Spleen (tissue), 11 donors: ENCODE measurements at regions not wholly inside any gene's neighbourhood (a gene's known extent, or its start where the extent isn't known, plus 50 kb on each side); places are given as distances from the start of the nearest gene placed in this dataset.

Experiments used
- DNase-seq: peaks from one replicate; pipeline ENCODE4 v3.0.0-alpha.2; 2020
- H3K27ac ChIP-seq, 8 donors: fragments of 200-600 bp; sonication (generic) in 7 of 8; 1 replicate in 4 of 8; 2 replicates in 4 of 8; pipeline versions ENCODE4 v1.5.0 to v1.8.0; 2016 to 2021; ENCODE audit warnings: inconsistent platforms in 4 of 8, mild to moderate bottlenecking in 4 of 8, moderate library complexity in 1 of 8
- H3K27me3 ChIP-seq, 7 donors: fragments of 200-600 bp; sonication (generic) in 6 of 7; replicated peaks in 1 of 7; 1 replicate in 4 of 7; 2 replicates in 3 of 7; pipeline versions ENCODE4 v1.5.0 to v1.8.0; 2016 to 2021; ENCODE audit warnings: inconsistent platforms in 3 of 7, mild to moderate bottlenecking in 1 of 7
- H3K36me3 ChIP-seq, 6 donors: fragments of 200-600 bp; sonication (generic) in 5 of 6; 1 replicate in 4 of 6; 2 replicates in 2 of 6; pipeline versions ENCODE4 v1.5.0 to v1.8.0; 2016 to 2021; ENCODE audit warnings: inconsistent platforms in 2 of 6
- H3K4me1 ChIP-seq, 6 donors: fragments of 200-600 bp; sonication (generic) in 5 of 6; 1 replicate in 3 of 6; 2 replicates in 3 of 6; pipeline versions ENCODE4 v1.5.0 to v1.8.0; 2016 to 2021; ENCODE audit warnings: inconsistent platforms in 3 of 6
- H3K4me3 ChIP-seq, 8 donors: fragments of 200-600 bp; sonication (generic) in 7 of 8; 1 replicate in 4 of 8; 2 replicates in 4 of 8; pipeline versions ENCODE4 v1.5.0 to v1.8.0; 2016 to 2021; ENCODE audit warnings: inconsistent platforms in 4 of 8, mild to moderate bottlenecking in 4 of 8, moderate library complexity in 2 of 8
- H3K9me3 ChIP-seq, 8 donors: fragments of 200-600 bp; sonication (generic) in 7 of 8; 1 replicate in 4 of 8; 2 replicates in 4 of 8; pipeline versions ENCODE4 v1.5.0 to v1.8.0; 2016 to 2021; ENCODE audit warnings: inconsistent platforms in 4 of 8
- CTCF ChIP-seq, 11 experiments: fragments of 200-600 bp in 7 of 11; fragments of 450-650 bp in 4 of 11; sonication (generic) in 4 of 11; IDR thresholded peaks in 8 of 11; conservative IDR thresholded peaks in 3 of 11; 1 replicate in 7 of 11; 2 replicates in 4 of 11; pipeline versions ENCODE4 v1.4.0 to v1.8.0; 2016 to 2021; ENCODE audit warnings: antibody characterized with exemption in 11 of 11, inconsistent platforms in 4 of 11, mild to moderate bottlenecking in 1 of 11
- POLR2A ChIP-seq, 3 donors: fragments of 450-650 bp; IDR thresholded peaks; one replicate each; pipeline ENCODE4 v1.5.1; 2017; ENCODE audit warnings: antibody characterized with exemption in 3 of 3, mild to moderate bottlenecking in 1 of 3
- POLR2AphosphoS5 ChIP-seq, 3 donors: sonication (generic); formaldehyde crosslinking; IDR thresholded peaks; one replicate each; pipeline ENCODE4 v1.5.1; 2017; ENCODE audit warnings: antibody characterized with exemption in 3 of 3
- WGBS, 5 donors: extraction: QIAGEN DNeasy Blood & Tissue Kit in 3 of 5; methylation state at CpG; one replicate each; pipeline versions ENCODE4 v1.1.5 to v1.1.7; 2013 to 2018; 5-methylcytosine and 5-hydroxymethylcytosine counted together
- intact Hi-C: fragments of 100-400 bp; cut with DNase I; formaldehyde crosslinking; loops from one replicate; pipeline ENCODE4 v1.15.0; 2023; ENCODE audit warnings: low total_unique reads
- donor health status: healthy with polysubstance abuse.
- donor health status: DM: no; HTN: no; CAD: no; lungs with moderate emphysema.
- donor health status: DM: no; HTN: no; CAD: no.
- donor health status: Bipolar disorder and iron deficiency.
- donor health status: healthy.
- donor health status: DM: no; HTN: no; CAD: no.
- donor health status: DM: yes; HTN: yes; CAD: no.

- DNase-seq = no peak
- TF ChIP-seq CTCF (IDR thresholded peaks at IDR 0.05 in 8 of 11, conservative IDR thresholded peaks at IDR 0.05 in 3 of 11) = no peak
- intact Hi-C loops = no loop called here
- H3K4me3 ChIP-seq = no peak overlapping the region
- no peaks in the 10 kb centered on the region for H3K27me3 ChIP-seq
- H3K36me3 ChIP-seq = no peaks in the 10 kb centered on the region
- H3K27ac ChIP-seq = no peak overlapping the region
- H3K4me1 ChIP-seq = no peaks in the 10 kb centered on the region
- no peaks in the 10 kb centered on the region for H3K9me3 ChIP-seq
- WGBS, 5 donors = 83 to 97% (median 94%) methylated on average over 5 of the region's 5 CpGs; no CpG with 5 or more reads in 2 of the 5 donors
Observed at GRCh38 chrY:19053806-19054205, 280.3 kb upstream of the HSFY2 start.

GRCh38 chrY:19051021-19051420, 277.5 kb upstream of the HSFY2 start:
- DNase-seq = no peak
- 94 to 97% (median 94%) methylated on average over 4 of the region's 4 CpGs; no CpG with 5 or more reads in 2 of the 5 donors for WGBS, 5 donors
- Histone ChIP-seq H3K36me3 (no peaks in the 10 kb centered on the region), H3K27ac (no peak overlapping the region), H3K9me3 (no peaks in the 10 kb centered on the region), H3K4me1 (no peaks in the 10 kb centered on the region), H3K27me3 (no peaks in the 10 kb centered on the region), H3K4me3 (no peak overlapping the region)
- TF ChIP-seq CTCF (IDR thresholded peaks at IDR 0.05 in 8 of 11, conservative IDR thresholded peaks at IDR 0.05 in 3 of 11) (no peak), POLR2A (IDR thresholded peaks at IDR 0.05) (no peak), POLR2AphosphoS5 (IDR thresholded peaks at IDR 0.05) (no peak)
- intact Hi-C loops = no loop called here

GRCh38 chrY:19042984-19043442, 269.5 kb upstream of the HSFY2 start:
- H3K27ac ChIP-seq = no peak overlapping the region
- WGBS, 5 donors = 95 to 99% (median 96%) methylated on average over 11 to 26 of the region's 26 CpGs; no CpG with 5 or more reads in 2 of the 5 donors
- H3K4me3 ChIP-seq = no peak overlapping the region
- intact Hi-C loops = no loop called here
- H3K9me3 ChIP-seq = no peaks in the 10 kb centered on the region
- DNase-seq = no peak
- H3K36me3 ChIP-seq = peaks cover 0 to 4% (median 0%) of the 10 kb centered on the region in 6 donors
- no peaks in the 10 kb centered on the region for H3K4me1 ChIP-seq
- no peak for TF ChIP-seq POLR2A (IDR thresholded peaks at IDR 0.05)
- TF ChIP-seq CTCF (IDR thresholded peaks at IDR 0.05 in 8 of 11, conservative IDR thresholded peaks at IDR 0.05 in 3 of 11) = no peak
- no peak for TF ChIP-seq POLR2AphosphoS5 (IDR thresholded peaks at IDR 0.05)
- H3K27me3 ChIP-seq = no peaks in the 10 kb centered on the region

GRCh38 chrY:19042306-19042958, 268.9 kb upstream of the HSFY2 start:
- WGBS, 5 donors = 84 to 91% (median 87%) methylated on average over 11 to 12 of the region's 12 CpGs; no CpG with 5 or more reads in 2 of the 5 donors
- no peaks in the 10 kb centered on the region for H3K9me3 ChIP-seq
- H3K27ac ChIP-seq = no peak overlapping the region
- H3K27me3 ChIP-seq = no peaks in the 10 kb centered on the region
- DNase-seq = no peak
- peaks cover 0 to 4% (median 0%) of the 10 kb centered on the region in 6 donors for H3K36me3 ChIP-seq
- TF ChIP-seq POLR2A (IDR thresholded peaks at IDR 0.05) (no peak), CTCF (IDR thresholded peaks at IDR 0.05 in 8 of 11, conservative IDR thresholded peaks at IDR 0.05 in 3 of 11) (no peak), POLR2AphosphoS5 (IDR thresholded peaks at IDR 0.05) (no peak)
- no peak overlapping the region for H3K4me3 ChIP-seq
- no peaks in the 10 kb centered on the region for H3K4me1 ChIP-seq
- intact Hi-C loops = no loop called here
